Liver (tissue), 8 donors: ENCODE measurements at regions not wholly inside any gene's neighbourhood (a gene's known extent, or its start where the extent isn't known, plus 50 kb on each side); places are given as distances from the start of the nearest gene placed in this dataset.

Experiments used
- DNase-seq: peaks from one replicate; pipeline ENCODE4 v3.0.0-alpha.2; 2017; ENCODE audit warnings: low spot score
- H3K27ac ChIP-seq, 2 donors: one replicate each; pipeline ENCODE4 v1.7.0; 2013; ENCODE audit warnings: inconsistent platforms in 2 of 2, low read length in 2 of 2, control low read depth in 1 of 2, low read depth in 1 of 2, mild to moderate bottlenecking in 1 of 2
- H3K27me3 ChIP-seq, 4 donors: one replicate each; pipeline versions ENCODE4 v1.6.1 to v1.7.0; 2013; ENCODE audit warnings: low read length in 3 of 4, inconsistent platforms in 1 of 4, mild to moderate bottlenecking in 1 of 4, moderate library complexity in 1 of 4; ENCODE audit not compliant: control insufficient read depth in 4 of 4, insufficient read depth in 4 of 4
- H3K36me3 ChIP-seq, 4 donors: one replicate each; pipeline versions ENCODE4 v1.6.1 to v1.7.0; 2013; ENCODE audit warnings: low read length in 3 of 4, mild to moderate bottlenecking in 3 of 4, low read depth in 1 of 4, moderate library complexity in 1 of 4; ENCODE audit not compliant: control insufficient read depth in 4 of 4, insufficient read depth in 3 of 4
- H3K4me1 ChIP-seq, 4 donors: one replicate each; pipeline versions ENCODE4 v1.6.1 to v1.7.0; 2013; ENCODE audit warnings: low read length in 3 of 4, mild to moderate bottlenecking in 3 of 4, moderate library complexity in 1 of 4; ENCODE audit not compliant: control insufficient read depth in 4 of 4, insufficient read depth in 4 of 4
- H3K4me3 ChIP-seq, 3 donors: one replicate each; pipeline versions ENCODE4 v1.6.1 to v1.7.0; 2013; ENCODE audit warnings: low read length in 3 of 3, control low read depth in 1 of 3, low read depth in 1 of 3, mild to moderate bottlenecking in 1 of 3
- H3K9ac ChIP-seq, 2 donors: one replicate each; pipeline ENCODE4 v1.7.0; 2013; ENCODE audit warnings: low read length in 2 of 2, mild to moderate bottlenecking in 2 of 2, moderate library complexity in 2 of 2, control low read depth in 1 of 2, low read depth in 1 of 2
- H3K9me3 ChIP-seq, 4 donors: one replicate each; pipeline versions ENCODE4 v1.6.1 to v1.7.0; 2013; ENCODE audit warnings: low read length in 3 of 4; ENCODE audit not compliant: control insufficient read depth in 4 of 4
- ATF3 ChIP-seq: IDR thresholded peaks from 2 replicates; pipeline ENCODE4 v1.6.1; 2016; ENCODE audit warnings: antibody characterized with exemption
- CTCF ChIP-seq: fragments of 150-350 bp; IDR thresholded peaks from 2 replicates; pipeline ENCODE4 v1.5.1; 2017; ENCODE audit warnings: improper control_type of control experiment, low read depth, low read length; ENCODE audit not compliant: missing input control
- FOXA1 ChIP-seq: IDR thresholded peaks from 2 replicates; pipeline ENCODE4 v1.6.1; 2016; ENCODE audit warnings: antibody characterized with exemption
- HNF4A ChIP-seq, 2 donors: conservative IDR thresholded peaks; 2 replicates each; pipeline ENCODE4 v1.6.1; 2016; ENCODE audit warnings: antibody characterized with exemption in 2 of 2, mild to moderate bottlenecking in 2 of 2
- JUND ChIP-seq, 2 donors: IDR thresholded peaks; 2 replicates each; pipeline ENCODE4 v1.6.1; 2016; ENCODE audit warnings: antibody characterized with exemption in 2 of 2
- NR2F2 ChIP-seq: IDR thresholded peaks from 2 replicates; pipeline ENCODE4 v1.6.1; 2016; ENCODE audit warnings: antibody characterized with exemption
- REST ChIP-seq: IDR thresholded peaks from 2 replicates; pipeline ENCODE4 v1.6.1; 2016; ENCODE audit warnings: antibody characterized with exemption, mild to moderate bottlenecking
- RXRA ChIP-seq, 2 donors: IDR thresholded peaks; 2 replicates each; pipeline ENCODE4 v1.6.1; 2017 to 2018; ENCODE audit warnings: antibody characterized with exemption in 2 of 2, mild to moderate bottlenecking in 1 of 2
- SP1 ChIP-seq: IDR thresholded peaks from 2 replicates; pipeline ENCODE4 v1.6.1; 2018; ENCODE audit warnings: antibody characterized with exemption, mild to moderate bottlenecking
- TAF1 ChIP-seq: conservative IDR thresholded peaks from 2 replicates; pipeline ENCODE4 v1.6.1; 2016; ENCODE audit warnings: antibody characterized with exemption, mild to moderate bottlenecking
- YY1 ChIP-seq: IDR thresholded peaks from 2 replicates; pipeline ENCODE4 v1.6.1; 2016; ENCODE audit warnings: antibody characterized with exemption, mild to moderate bottlenecking
- ZBTB33 ChIP-seq: IDR thresholded peaks from 2 replicates; pipeline ENCODE4 v1.6.1; 2016; ENCODE audit warnings: antibody characterized with exemption
- WGBS: extraction: QIAGEN DNeasy Blood & Tissue Kit; methylation state at CpG from one replicate; pipeline ENCODE4 v1.1.7; 2013; 5-methylcytosine and 5-hydroxymethylcytosine counted together
- donor health status: healthy.
- donor health status: healthy.
- donor health status: healthy.
- donor health status: healthy.
- donor health status: healthy.

- Histone ChIP-seq H3K27me3 (no peaks in the 10 kb centered on the region), H3K4me1 (peaks cover 0 to 4% (median under 1%) of the 10 kb centered on the region in 4 donors), H3K9me3 (no peaks in the 10 kb centered on the region), H3K27ac (no peak overlapping the region), H3K36me3 (no peaks in the 10 kb centered on the region), H3K9ac (no peak overlapping the region), H3K4me3 (no peak overlapping the region)
- TF ChIP-seq HNF4A (conservative IDR thresholded peaks at IDR 0.05) (no peak), ATF3 (no peak), FOXA1 (no peak), ZBTB33 (no peak), TAF1 (no peak), REST (no peak), YY1 (no peak), NR2F2 (no peak), JUND (IDR thresholded peaks at IDR 0.05) (no peak), SP1 (no peak)
- DNase-seq: no peak
- WGBS: 88% methylated on average over 6 of the region's 6 CpGs
Measured at GRCh38 chr3:99249627-99250026, 348.1 kb upstream of the DCBLD2 start.

GRCh38 chr3:99248913-99249312 is 347.4 kb upstream of the DCBLD2 start:
- Histone ChIP-seq H3K9ac (no peak overlapping the region), H3K4me1 (peaks cover 0 to 4% (median under 1%) of the 10 kb centered on the region in 4 donors), H3K9me3 (no peaks in the 10 kb centered on the region), H3K4me3 (no peak overlapping the region), H3K27me3 (no peaks in the 10 kb centered on the region), H3K36me3 (no peaks in the 10 kb centered on the region), H3K27ac (no peak overlapping the region)
- no peak for TF ChIP-seq RXRA (IDR thresholded peaks at IDR 0.05)
- no peak for TF ChIP-seq JUND (IDR thresholded peaks at IDR 0.05)
- TF ChIP-seq CTCF: no peak
- 60% methylated on average over 1 of the region's 1 CpG for WGBS
- no peak for DNase-seq
